Vagina (tissue), 2 donors: ENCODE measurements at regions not wholly inside any gene's neighbourhood (a gene's known extent, or its start where the extent isn't known, plus 50 kb on each side); places are given as distances from the start of the nearest gene placed in this dataset.

Experiments used
- DNase-seq, 2 donors: peaks; one replicate each; pipeline ENCODE4 v3.0.0-alpha.2; 2017; ENCODE audit errors: extremely low spot score in 2 of 2
- H3K27ac ChIP-seq: fragments of 200-600 bp; sonication (generic); one replicate; pipeline ENCODE4 v1.5.1; 2019
- H3K27me3 ChIP-seq: fragments of 200-600 bp; sonication (generic); one replicate; pipeline ENCODE4 v1.5.1; 2019
- H3K36me3 ChIP-seq, 2 donors: fragments of 200-600 bp; sonication (generic); one replicate each; pipeline ENCODE4 v1.5.1; 2017 to 2019
- H3K4me1 ChIP-seq: fragments of 200-600 bp; sonication (generic); one replicate; pipeline ENCODE4 v1.5.1; 2019
- H3K4me3 ChIP-seq, 2 donors: fragments of 200-600 bp; sonication (generic); 1 replicate in 1 of 2; 2 replicates in 1 of 2; pipeline ENCODE4 v1.5.1; 2016 to 2019
- H3K9me3 ChIP-seq: fragments of 200-600 bp; sonication (generic); one replicate; pipeline ENCODE4 v1.5.1; 2019
- CTCF ChIP-seq, 3 experiments: fragments of 450-650 bp in 2 of 3; fragments of 200-600 bp in 1 of 3; sonication (generic) in 1 of 3; IDR thresholded peaks; one replicate each; pipeline ENCODE4 v1.5.1; 2017 to 2019; ENCODE audit warnings: antibody characterized with exemption in 3 of 3, mild to moderate bottlenecking in 2 of 3, moderate library complexity in 2 of 3
- POLR2A ChIP-seq, 2 donors: fragments of 450-650 bp; IDR thresholded peaks; one replicate each; pipeline ENCODE4 v1.6.1; 2017; ENCODE audit warnings: antibody characterized with exemption in 2 of 2, mild to moderate bottlenecking in 2 of 2, moderate library complexity in 2 of 2
- POLR2AphosphoS5 ChIP-seq, 2 donors: sonication (generic); formaldehyde crosslinking; IDR thresholded peaks; one replicate each; pipeline ENCODE4 v1.9.0; 2017; ENCODE audit warnings: antibody characterized with exemption in 2 of 2, mild to moderate bottlenecking in 2 of 2, low read depth in 1 of 2; ENCODE audit not compliant: insufficient read depth in 1 of 2
- intact Hi-C: fragments of 100-400 bp; cut with DNase I; formaldehyde crosslinking; loops from one replicate; pipeline ENCODE4 v1.15.1; 2023

GRCh38 chr11:129720156-129720555, 95.5 kb upstream of the TMEM45B start:
- Histone ChIP-seq H3K36me3 (no peaks in the 10 kb centered on the region), H3K4me1 (no peaks in the 10 kb centered on the region), H3K27me3 (no peaks in the 10 kb centered on the region), H3K9me3 (no peaks in the 10 kb centered on the region), H3K4me3 (no peak overlapping the region), H3K27ac (no peak overlapping the region)
- intact Hi-C loops = no loop called here
- no peak for DNase-seq
- TF ChIP-seq POLR2AphosphoS5 (IDR thresholded peaks at IDR 0.05; ENCODE audit: insufficient read depth in 1 of 2, low read depth in 1 of 2) (no peak), CTCF (IDR thresholded peaks at IDR 0.05) (no peak), POLR2A (IDR thresholded peaks at IDR 0.05) (no peak)

GRCh38 chr11:129720994-129721393, 94.7 kb upstream of the TMEM45B start:
- TF ChIP-seq CTCF (IDR thresholded peaks at IDR 0.05) = no peak
- TF ChIP-seq POLR2AphosphoS5 (IDR thresholded peaks at IDR 0.05; ENCODE audit: insufficient read depth in 1 of 2, low read depth in 1 of 2) = no peak
- TF ChIP-seq POLR2A (IDR thresholded peaks at IDR 0.05) = no peak
- Histone ChIP-seq H3K4me3 (no peak overlapping the region), H3K36me3 (no peaks in the 10 kb centered on the region), H3K27me3 (no peaks in the 10 kb centered on the region), H3K9me3 (no peaks in the 10 kb centered on the region), H3K27ac (no peak overlapping the region), H3K4me1 (no peaks in the 10 kb centered on the region)
- intact Hi-C loops = no loop called here
- no peak for DNase-seq

GRCh38 chr11:129721685-129722084, 94.0 kb upstream of the TMEM45B start:
- intact Hi-C loops = no loop called here
- Histone ChIP-seq H3K27me3 (no peaks in the 10 kb centered on the region), H3K4me3 (no peak overlapping the region)

GRCh38 chr11:129722529-129722928, 93.1 kb upstream of the TMEM45B start:
- H3K36me3 ChIP-seq = no peaks in the 10 kb centered on the region
- DNase-seq = no peak
- no peaks in the 10 kb centered on the region for H3K27me3 ChIP-seq
- intact Hi-C loops = no loop called here
- TF ChIP-seq POLR2A (IDR thresholded peaks at IDR 0.05) = no peak
- no peak for TF ChIP-seq POLR2AphosphoS5 (IDR thresholded peaks at IDR 0.05; ENCODE audit: insufficient read depth in 1 of 2, low read depth in 1 of 2)
- no peak for TF ChIP-seq CTCF (IDR thresholded peaks at IDR 0.05)
- no peaks in the 10 kb centered on the region for H3K4me1 ChIP-seq
- H3K27ac ChIP-seq = no peak overlapping the region
- no peak overlapping the region for H3K4me3 ChIP-seq
- no peaks in the 10 kb centered on the region for H3K9me3 ChIP-seq

More at GRCh38 chr11:129721685-129722084, 94.0 kb upstream of the TMEM45B start:
- no peak for TF ChIP-seq POLR2AphosphoS5 (IDR thresholded peaks at IDR 0.05; ENCODE audit: insufficient read depth in 1 of 2, low read depth in 1 of 2)
- TF ChIP-seq POLR2A (IDR thresholded peaks at IDR 0.05) = no peak
- no peak for TF ChIP-seq CTCF (IDR thresholded peaks at IDR 0.05)
- DNase-seq = no peak
- Histone ChIP-seq H3K9me3 (no peaks in the 10 kb centered on the region), H3K4me1 (no peaks in the 10 kb centered on the region), H3K27ac (no peak overlapping the region), H3K36me3 (no peaks in the 10 kb centered on the region)

- Histone ChIP-seq H3K27ac (no peak overlapping the region), H3K36me3 (no peaks in the 10 kb centered on the region), H3K4me3 (no peak overlapping the region), H3K9me3 (no peaks in the 10 kb centered on the region), H3K4me1 (no peaks in the 10 kb centered on the region), H3K27me3 (no peaks in the 10 kb centered on the region)
- no peak for DNase-seq
- intact Hi-C loops = no loop called here
- TF ChIP-seq CTCF (IDR thresholded peaks at IDR 0.05) (no peak), POLR2AphosphoS5 (IDR thresholded peaks at IDR 0.05; ENCODE audit: insufficient read depth in 1 of 2, low read depth in 1 of 2) (no peak), POLR2A (IDR thresholded peaks at IDR 0.05) (no peak)
These were observed 92.4 kb upstream of the TMEM45B start for GRCh38 chr11:129723146-129723760.
